ENCODE measurements at regions not wholly inside any gene's neighbourhood (a gene's known extent, or its start where the extent isn't known, plus 50 kb on each side); places are given as distances from the start of the nearest gene placed in this dataset.

- TF ChIP-seq, protein P1, sequence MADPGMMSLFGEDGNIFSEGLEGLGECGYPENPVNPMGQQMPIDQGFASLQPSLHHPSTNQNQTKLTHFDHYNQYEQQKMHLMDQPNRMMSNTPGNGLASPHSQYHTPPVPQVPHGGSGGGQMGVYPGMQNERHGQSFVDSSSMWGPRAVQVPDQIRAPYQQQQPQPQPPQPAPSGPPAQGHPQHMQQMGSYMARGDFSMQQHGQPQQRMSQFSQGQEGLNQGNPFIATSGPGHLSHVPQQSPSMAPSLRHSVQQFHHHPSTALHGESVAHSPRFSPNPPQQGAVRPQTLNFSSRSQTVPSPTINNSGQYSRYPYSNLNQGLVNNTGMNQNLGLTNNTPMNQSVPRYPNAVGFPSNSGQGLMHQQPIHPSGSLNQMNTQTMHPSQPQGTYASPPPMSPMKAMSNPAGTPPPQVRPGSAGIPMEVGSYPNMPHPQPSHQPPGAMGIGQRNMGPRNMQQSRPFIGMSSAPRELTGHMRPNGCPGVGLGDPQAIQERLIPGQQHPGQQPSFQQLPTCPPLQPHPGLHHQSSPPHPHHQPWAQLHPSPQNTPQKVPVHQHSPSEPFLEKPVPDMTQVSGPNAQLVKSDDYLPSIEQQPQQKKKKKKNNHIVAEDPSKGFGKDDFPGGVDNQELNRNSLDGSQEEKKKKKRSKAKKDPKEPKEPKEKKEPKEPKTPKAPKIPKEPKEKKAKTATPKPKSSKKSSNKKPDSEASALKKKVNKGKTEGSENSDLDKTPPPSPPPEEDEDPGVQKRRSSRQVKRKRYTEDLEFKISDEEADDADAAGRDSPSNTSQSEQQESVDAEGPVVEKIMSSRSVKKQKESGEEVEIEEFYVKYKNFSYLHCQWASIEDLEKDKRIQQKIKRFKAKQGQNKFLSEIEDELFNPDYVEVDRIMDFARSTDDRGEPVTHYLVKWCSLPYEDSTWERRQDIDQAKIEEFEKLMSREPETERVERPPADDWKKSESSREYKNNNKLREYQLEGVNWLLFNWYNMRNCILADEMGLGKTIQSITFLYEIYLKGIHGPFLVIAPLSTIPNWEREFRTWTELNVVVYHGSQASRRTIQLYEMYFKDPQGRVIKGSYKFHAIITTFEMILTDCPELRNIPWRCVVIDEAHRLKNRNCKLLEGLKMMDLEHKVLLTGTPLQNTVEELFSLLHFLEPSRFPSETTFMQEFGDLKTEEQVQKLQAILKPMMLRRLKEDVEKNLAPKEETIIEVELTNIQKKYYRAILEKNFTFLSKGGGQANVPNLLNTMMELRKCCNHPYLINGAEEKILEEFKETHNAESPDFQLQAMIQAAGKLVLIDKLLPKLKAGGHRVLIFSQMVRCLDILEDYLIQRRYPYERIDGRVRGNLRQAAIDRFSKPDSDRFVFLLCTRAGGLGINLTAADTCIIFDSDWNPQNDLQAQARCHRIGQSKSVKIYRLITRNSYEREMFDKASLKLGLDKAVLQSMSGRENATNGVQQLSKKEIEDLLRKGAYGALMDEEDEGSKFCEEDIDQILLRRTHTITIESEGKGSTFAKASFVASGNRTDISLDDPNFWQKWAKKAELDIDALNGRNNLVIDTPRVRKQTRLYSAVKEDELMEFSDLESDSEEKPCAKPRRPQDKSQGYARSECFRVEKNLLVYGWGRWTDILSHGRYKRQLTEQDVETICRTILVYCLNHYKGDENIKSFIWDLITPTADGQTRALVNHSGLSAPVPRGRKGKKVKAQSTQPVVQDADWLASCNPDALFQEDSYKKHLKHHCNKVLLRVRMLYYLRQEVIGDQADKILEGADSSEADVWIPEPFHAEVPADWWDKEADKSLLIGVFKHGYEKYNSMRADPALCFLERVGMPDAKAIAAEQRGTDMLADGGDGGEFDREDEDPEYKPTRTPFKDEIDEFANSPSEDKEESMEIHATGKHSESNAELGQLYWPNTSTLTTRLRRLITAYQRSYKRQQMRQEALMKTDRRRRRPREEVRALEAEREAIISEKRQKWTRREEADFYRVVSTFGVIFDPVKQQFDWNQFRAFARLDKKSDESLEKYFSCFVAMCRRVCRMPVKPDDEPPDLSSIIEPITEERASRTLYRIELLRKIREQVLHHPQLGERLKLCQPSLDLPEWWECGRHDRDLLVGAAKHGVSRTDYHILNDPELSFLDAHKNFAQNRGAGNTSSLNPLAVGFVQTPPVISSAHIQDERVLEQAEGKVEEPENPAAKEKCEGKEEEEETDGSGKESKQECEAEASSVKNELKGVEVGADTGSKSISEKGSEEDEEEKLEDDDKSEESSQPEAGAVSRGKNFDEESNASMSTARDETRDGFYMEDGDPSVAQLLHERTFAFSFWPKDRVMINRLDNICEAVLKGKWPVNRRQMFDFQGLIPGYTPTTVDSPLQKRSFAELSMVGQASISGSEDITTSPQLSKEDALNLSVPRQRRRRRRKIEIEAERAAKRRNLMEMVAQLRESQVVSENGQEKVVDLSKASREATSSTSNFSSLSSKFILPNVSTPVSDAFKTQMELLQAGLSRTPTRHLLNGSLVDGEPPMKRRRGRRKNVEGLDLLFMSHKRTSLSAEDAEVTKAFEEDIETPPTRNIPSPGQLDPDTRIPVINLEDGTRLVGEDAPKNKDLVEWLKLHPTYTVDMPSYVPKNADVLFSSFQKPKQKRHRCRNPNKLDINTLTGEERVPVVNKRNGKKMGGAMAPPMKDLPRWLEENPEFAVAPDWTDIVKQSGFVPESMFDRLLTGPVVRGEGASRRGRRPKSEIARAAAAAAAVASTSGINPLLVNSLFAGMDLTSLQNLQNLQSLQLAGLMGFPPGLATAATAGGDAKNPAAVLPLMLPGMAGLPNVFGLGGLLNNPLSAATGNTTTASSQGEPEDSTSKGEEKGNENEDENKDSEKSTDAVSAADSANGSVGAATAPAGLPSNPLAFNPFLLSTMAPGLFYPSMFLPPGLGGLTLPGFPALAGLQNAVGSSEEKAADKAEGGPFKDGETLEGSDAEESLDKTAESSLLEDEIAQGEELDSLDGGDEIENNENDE (IDR thresholded peaks at IDR 0.05; ENCODE audit: insufficient replicate concordance, low read length), result no peak
- TF ChIP-seq MAFK (IDR thresholded peaks at IDR 0.05; ENCODE audit: low read depth, low read length) (no peak), ATF3 (IDR thresholded peaks at IDR 0.05; ENCODE audit: insufficient read depth, low read depth, low read length) (no peak), JUND (IDR thresholded peaks at IDR 0.05; ENCODE audit: low read length) (no peak), SIX5 (IDR thresholded peaks at IDR 0.05; ENCODE audit: low read depth, low read length) (no peak), NANOG (IDR thresholded peaks at IDR 0.05; ENCODE audit: insufficient read depth, low read depth, low read length, poor library complexity, severe bottlenecking) (no peak), RBBP5 (IDR thresholded peaks at IDR 0.05; ENCODE audit: borderline replicate concordance, low read depth, low read length) (no peak), RXRA (IDR thresholded peaks at IDR 0.05; ENCODE audit: insufficient read depth, low read depth, low read length) (no peak), KDM1A (IDR thresholded peaks at IDR 0.05; ENCODE audit: borderline replicate concordance, low read length) (no peak), BRCA1 (IDR thresholded peaks at IDR 0.05; ENCODE audit: low read depth, low read length) (no peak), CEBPB (IDR thresholded peaks at IDR 0.05; ENCODE audit: low read depth, low read length) (no peak)
Measured at GRCh38 chr5:10827571-10827970, 66.5 kb upstream of the DAP start (continued).

Measured in H1 (cell line).